NB4 (cell line): ENCODE measurements at regions not wholly inside any gene's neighbourhood (a gene's known extent, or its start where the extent isn't known, plus 50 kb on each side); places are given as distances from the start of the nearest gene placed in this dataset.

Experiments
- DNase-seq: peaks from one replicate; pipeline ENCODE4 v3.0.0; 2010; ENCODE audit warnings: low read depth
- H3K4me3 ChIP-seq: one replicate; pipeline ENCODE4 v1.5.1; 2011; ENCODE audit warnings: mild to moderate bottlenecking, low read depth, low read length, moderate library complexity
- CTCF ChIP-seq: IDR thresholded peaks from one replicate; pipeline ENCODE4 v1.5.1; 2012; ENCODE audit warnings: low read depth, low read length
- MAX ChIP-seq: IDR thresholded peaks from 2 replicates; pipeline ENCODE4 v1.6.1; 2011; ENCODE audit warnings: low read depth, low read length
- MYC ChIP-seq: IDR thresholded peaks from 2 replicates; pipeline ENCODE4 v1.6.1; 2011; ENCODE audit warnings: low read depth, low read length
- POLR2A ChIP-seq: IDR thresholded peaks from 2 replicates; pipeline ENCODE4 v1.6.1; 2011; ENCODE audit warnings: mild to moderate bottlenecking; ENCODE audit not compliant: insufficient read length; ENCODE audit errors: extremely low read depth

GRCh38 chr1:195954848-195955247, 653.4 kb downstream of the KCNT2 start:
- H3K4me3 ChIP-seq, result no peak overlapping the region
- no peak for TF ChIP-seq MAX
- no peak for TF ChIP-seq MYC
- no peak for TF ChIP-seq CTCF
- TF ChIP-seq POLR2A, result no peak
- no peak for DNase-seq

- TF ChIP-seq CTCF, result no peak
- TF ChIP-seq MYC, result no peak
- no peak for TF ChIP-seq MAX
- TF ChIP-seq POLR2A, result no peak
- no peak for DNase-seq
- H3K4me3 ChIP-seq, result no peak overlapping the region
Observed at GRCh38 chr1:195951313-195951712, 656.9 kb downstream of the KCNT2 start.

- no peak for TF ChIP-seq POLR2A
- no peak for TF ChIP-seq CTCF
- TF ChIP-seq MAX, result no peak
- TF ChIP-seq MYC, result no peak
- H3K4me3 ChIP-seq, result no peak overlapping the region
- DNase-seq, result no peak
Observed at GRCh38 chr1:195948123-195948895, 659.9 kb downstream of the KCNT2 start.

GRCh38 chr1:195946500-195946899, 661.7 kb downstream of the KCNT2 start:
- TF ChIP-seq POLR2A (no peak), MYC (no peak), MAX (no peak), CTCF (no peak)
- H3K4me3 ChIP-seq, result no peak overlapping the region
- DNase-seq, result no peak

- no peak for DNase-seq
- TF ChIP-seq MYC, result no peak
- TF ChIP-seq MAX, result no peak
- TF ChIP-seq CTCF, result no peak
- TF ChIP-seq POLR2A, result no peak
- H3K4me3 ChIP-seq, result no peak overlapping the region
Observed at GRCh38 chr1:195941795-195942194, 666.4 kb downstream of the KCNT2 start.
